PC-3 (cell line): ENCODE measurements at regions not wholly inside any gene's neighbourhood (a gene's known extent, or its start where the extent isn't known, plus 50 kb on each side); places are given as distances from the start of the nearest gene placed in this dataset.

ENCODE experiments used
- ATAC-seq: fragments of 200-7000 bp; cut with Tn5 transposase; 2 replicates; pipeline ENCODE4 v1.9.1; 2020; ENCODE audit warnings: mild to moderate bottlenecking, moderate library complexity
- BruUV-seq: library from RNA; stranded (reverse); fragments of 400-500 nt; replicated peaks from 2 replicates; lab custom pipeline; 2021; lab: Mats Ljungman, UMichigan
- CTCF ChIA-PET: fragments of 300-600 bp; sonication (Branson Sonifier 250); formaldehyde crosslinking; loops from one replicate; lab custom pipeline; 2022; ENCODE audit warnings: antibody characterized with exemption; lab: Charles Lee
- POLR2A ChIA-PET: fragments of 300-600 bp; sonication (Branson Sonifier 250); formaldehyde crosslinking; loops from one replicate; lab custom pipeline; 2022; ENCODE audit warnings: antibody characterized with exemption; ENCODE audit not compliant: unreplicated experiment; lab: Charles Lee
- DNase-seq: peaks from one replicate; pipeline ENCODE4 v3.0.0-alpha.2; 2015
- H2AFZ ChIP-seq: fragments of 300-600 bp; sonication (generic); 2 replicates; pipeline ENCODE4 v1.6.0; 2016; ENCODE audit warnings: antibody characterized with exemption, low read length
- H3F3A ChIP-seq: fragments of 300-600 bp; sonication (generic); one replicate; pipeline ENCODE4 v1.6.0; 2017; ENCODE audit warnings: antibody characterized with exemption, low read length, control low read depth, mild to moderate bottlenecking; ENCODE audit not compliant: unreplicated experiment
- H3K27ac ChIP-seq: fragments of 300-600 bp; sonication (generic); 2 replicates; pipeline ENCODE4 v1.5.1; 2016; ENCODE audit warnings: mild to moderate bottlenecking, low read length
- H3K27me3 ChIP-seq: fragments of 300-600 bp; sonication (generic); 2 replicates; pipeline ENCODE4 v1.6.1; 2016; ENCODE audit warnings: low read length, mixed read lengths
- H3K36me3 ChIP-seq: fragments of 300-600 bp; sonication (generic); 2 replicates; pipeline ENCODE4 v1.6.1; 2016; ENCODE audit warnings: low read depth, mixed run types, low read length, mixed read lengths
- H3K4me1 ChIP-seq: fragments of 300-600 bp; sonication (generic); 2 replicates; pipeline ENCODE4 v1.5.1; 2016; ENCODE audit warnings: low read length; ENCODE audit not compliant: insufficient read depth
- H3K4me2 ChIP-seq: fragments of 300-600 bp; sonication (generic); 2 replicates; pipeline ENCODE4 v1.6.0; 2016; ENCODE audit warnings: low read length
- H3K4me3 ChIP-seq: fragments of 300-600 bp; sonication (generic); 2 replicates; pipeline ENCODE4 v1.5.1; 2016; ENCODE audit warnings: mild to moderate bottlenecking, low read length, mixed read lengths
- H3K79me2 ChIP-seq: fragments of 300-600 bp; sonication (generic); 2 replicates; pipeline ENCODE4 v1.6.1; 2017; ENCODE audit warnings: low read length, mixed read lengths
- H3K9ac ChIP-seq: fragments of 300-600 bp; sonication (generic); 2 replicates; pipeline ENCODE4 v1.6.0; 2016; ENCODE audit warnings: mild to moderate bottlenecking, low read length
- H3K9me2 ChIP-seq: fragments of 300-600 bp; sonication (generic); replicated peaks from 2 replicates; pipeline ENCODE4 v1.6.1; 2016; ENCODE audit warnings: mixed run types, low read length, mixed read lengths
- H3K9me3 ChIP-seq: fragments of 300-600 bp; sonication (generic); 2 replicates; pipeline ENCODE4 v1.6.1; 2016; ENCODE audit warnings: low read length, mixed read lengths
- H4K20me1 ChIP-seq: fragments of 300-600 bp; sonication (generic); 2 replicates; pipeline ENCODE4 v1.6.1; 2016; ENCODE audit warnings: low read length, mixed read lengths
- EZH2 ChIP-seq: fragments of 300-600 bp; sonication (generic); IDR thresholded peaks from one replicate; pipeline ENCODE4 v1.6.1; 2017; ENCODE audit warnings: antibody characterized with exemption, mild to moderate bottlenecking, low read length; ENCODE audit not compliant: unreplicated experiment
- EZH2phosphoT487 ChIP-seq: fragments of 300-600 bp; sonication (generic); IDR thresholded peaks from 2 replicates; pipeline ENCODE4 v1.6.1; 2018; ENCODE audit warnings: mild to moderate bottlenecking, antibody characterized with exemption, low read length, borderline replicate concordance
- intact Hi-C: fragments of 100-400 bp; cut with micrococcal nuclease; formaldehyde crosslinking; loops from 2 replicates; pipeline ENCODE4 v1.9.0; 2023
- TF ChIP-seq, protein P1 (sequence below): fragments of 300-600 bp; sonication (generic); conservative IDR thresholded peaks from 2 replicates; pipeline ENCODE4 v1.5.1; 2017; ENCODE audit warnings: antibody characterized with exemption, low read depth, mild to moderate bottlenecking, low read length

- H3K27ac ChIP-seq: no peak overlapping the region
- no peak overlapping the region for H3K4me3 ChIP-seq
- ATAC-seq (no peak), DNase-seq (no peak)
- no peak for TF ChIP-seq EZH2
- TF ChIP-seq EZH2phosphoT487: no peak
- TF ChIP-seq, protein P1, sequence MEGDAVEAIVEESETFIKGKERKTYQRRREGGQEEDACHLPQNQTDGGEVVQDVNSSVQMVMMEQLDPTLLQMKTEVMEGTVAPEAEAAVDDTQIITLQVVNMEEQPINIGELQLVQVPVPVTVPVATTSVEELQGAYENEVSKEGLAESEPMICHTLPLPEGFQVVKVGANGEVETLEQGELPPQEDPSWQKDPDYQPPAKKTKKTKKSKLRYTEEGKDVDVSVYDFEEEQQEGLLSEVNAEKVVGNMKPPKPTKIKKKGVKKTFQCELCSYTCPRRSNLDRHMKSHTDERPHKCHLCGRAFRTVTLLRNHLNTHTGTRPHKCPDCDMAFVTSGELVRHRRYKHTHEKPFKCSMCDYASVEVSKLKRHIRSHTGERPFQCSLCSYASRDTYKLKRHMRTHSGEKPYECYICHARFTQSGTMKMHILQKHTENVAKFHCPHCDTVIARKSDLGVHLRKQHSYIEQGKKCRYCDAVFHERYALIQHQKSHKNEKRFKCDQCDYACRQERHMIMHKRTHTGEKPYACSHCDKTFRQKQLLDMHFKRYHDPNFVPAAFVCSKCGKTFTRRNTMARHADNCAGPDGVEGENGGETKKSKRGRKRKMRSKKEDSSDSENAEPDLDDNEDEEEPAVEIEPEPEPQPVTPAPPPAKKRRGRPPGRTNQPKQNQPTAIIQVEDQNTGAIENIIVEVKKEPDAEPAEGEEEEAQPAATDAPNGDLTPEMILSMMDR: no peak
- no peaks in the 10 kb centered on the region for H3K9me3 ChIP-seq
- no peaks in the 10 kb centered on the region for H4K20me1 ChIP-seq
- BruUV-seq: no TSS peak
- H3F3A ChIP-seq: no peaks in the 10 kb centered on the region
- no peak overlapping the region for H3K9ac ChIP-seq
- no peaks in the 10 kb centered on the region for H3K36me3 ChIP-seq
- no peaks in the 10 kb centered on the region for H3K9me2 ChIP-seq
- no peaks in the 10 kb centered on the region for H3K4me1 ChIP-seq
- H3K4me2 ChIP-seq: no peak overlapping the region
- intact Hi-C loops: no loop called here
- ChIA-PET POLR2A (no interaction called here), CTCF (no interaction called here)
- H3K27me3 ChIP-seq: no peaks in the 10 kb centered on the region
- no peak overlapping the region for H2AFZ ChIP-seq
- H3K79me2 ChIP-seq: no peaks in the 10 kb centered on the region
These were observed 307.9 kb downstream of the PDCD6IP start for GRCh38 chr3:34106379-34106778.

GRCh38 chr3:34106879-34107278, 308.4 kb downstream of the PDCD6IP start:
- intact Hi-C loops: no loop called here
- no peaks in the 10 kb centered on the region for H4K20me1 ChIP-seq
- peak; percentile 41 for DNase-seq
- H3K4me2 ChIP-seq: no peak overlapping the region
- no peak overlapping the region for H3K9ac ChIP-seq
- H3K36me3 ChIP-seq: no peaks in the 10 kb centered on the region
- H3K27me3 ChIP-seq: no peaks in the 10 kb centered on the region
- no peak overlapping the region for H3K27ac ChIP-seq
- H3K9me3 ChIP-seq: no peaks in the 10 kb centered on the region
- no peak overlapping the region for H3K4me3 ChIP-seq
- no peaks in the 10 kb centered on the region for H3K9me2 ChIP-seq
- peaks cover 4% of the 10 kb centered on the region for H3K4me1 ChIP-seq
- BruUV-seq: no TSS peak
- no peaks in the 10 kb centered on the region for H3F3A ChIP-seq
- CTCF ChIA-PET: no interaction called here
- no peaks in the 10 kb centered on the region for H3K79me2 ChIP-seq
- no peak for ATAC-seq
- POLR2A ChIA-PET: no interaction called here
- no peak overlapping the region for H2AFZ ChIP-seq
- TF ChIP-seq EZH2phosphoT487 (no peak), EZH2 (no peak)
- TF ChIP-seq, protein P1: peak; percentile 63

- Histone ChIP-seq H3K27me3 (no peaks in the 10 kb centered on the region), H3K79me2 (no peaks in the 10 kb centered on the region), H3K36me3 (no peaks in the 10 kb centered on the region), H3K27ac (no peak overlapping the region), H3K9ac (no peak overlapping the region), H4K20me1 (no peaks in the 10 kb centered on the region), H3K4me1 (peaks cover 7% of the 10 kb centered on the region), H2AFZ (no peak overlapping the region), H3F3A (no peaks in the 10 kb centered on the region), H3K4me2 (no peak overlapping the region), H3K4me3 (no peak overlapping the region), H3K9me3 (no peaks in the 10 kb centered on the region), H3K9me2 (no peaks in the 10 kb centered on the region)
- TF ChIP-seq, protein P1: no peak
- TF ChIP-seq EZH2phosphoT487: no peak
- TF ChIP-seq EZH2: no peak
- no peak for ATAC-seq
- intact Hi-C loops: no loop called here
- no peak for DNase-seq
- no TSS peak for BruUV-seq
- CTCF ChIA-PET: no interaction called here
- POLR2A ChIA-PET: no interaction called here
These were observed 309.2 kb downstream of the PDCD6IP start for GRCh38 chr3:34107669-34108068.
